ENCODE measurements at regions not wholly inside any gene's neighbourhood (a gene's known extent, or its start where the extent isn't known, plus 50 kb on each side); places are given as distances from the start of the nearest gene placed in this dataset.

DNA sequence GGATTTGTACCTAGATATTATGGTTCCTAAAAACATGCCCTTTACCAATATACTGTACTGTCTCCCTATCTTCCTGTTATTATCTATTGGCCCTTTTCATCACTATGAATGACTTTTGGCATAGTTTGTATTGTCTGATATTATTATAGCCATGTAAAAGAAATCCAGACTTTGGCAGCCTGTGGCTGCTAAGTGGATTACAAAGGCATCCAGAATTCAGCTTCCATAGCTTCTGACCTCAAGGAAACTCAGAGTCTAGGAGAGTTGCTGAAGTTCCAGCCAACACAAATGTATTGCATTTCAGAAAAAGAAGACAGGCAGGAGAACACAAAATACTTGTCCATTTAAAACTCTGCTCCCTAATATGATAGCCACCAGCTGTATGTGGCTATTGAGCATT is 319.2 kb upstream of the MPDZ start:
- Histone ChIP-seq H3K4me3 (no peak overlapping the region), H3K27me3 (no peaks in the 10 kb centered on the region), H3K9me3 (no peaks in the 10 kb centered on the region), H3K4me1 (no peaks in the 10 kb centered on the region), H3K36me3 (no peaks in the 10 kb centered on the region), H3K27ac (replicated peaks in 1 of 4) (no peak overlapping the region)
- TF ChIP-seq, protein P1, sequence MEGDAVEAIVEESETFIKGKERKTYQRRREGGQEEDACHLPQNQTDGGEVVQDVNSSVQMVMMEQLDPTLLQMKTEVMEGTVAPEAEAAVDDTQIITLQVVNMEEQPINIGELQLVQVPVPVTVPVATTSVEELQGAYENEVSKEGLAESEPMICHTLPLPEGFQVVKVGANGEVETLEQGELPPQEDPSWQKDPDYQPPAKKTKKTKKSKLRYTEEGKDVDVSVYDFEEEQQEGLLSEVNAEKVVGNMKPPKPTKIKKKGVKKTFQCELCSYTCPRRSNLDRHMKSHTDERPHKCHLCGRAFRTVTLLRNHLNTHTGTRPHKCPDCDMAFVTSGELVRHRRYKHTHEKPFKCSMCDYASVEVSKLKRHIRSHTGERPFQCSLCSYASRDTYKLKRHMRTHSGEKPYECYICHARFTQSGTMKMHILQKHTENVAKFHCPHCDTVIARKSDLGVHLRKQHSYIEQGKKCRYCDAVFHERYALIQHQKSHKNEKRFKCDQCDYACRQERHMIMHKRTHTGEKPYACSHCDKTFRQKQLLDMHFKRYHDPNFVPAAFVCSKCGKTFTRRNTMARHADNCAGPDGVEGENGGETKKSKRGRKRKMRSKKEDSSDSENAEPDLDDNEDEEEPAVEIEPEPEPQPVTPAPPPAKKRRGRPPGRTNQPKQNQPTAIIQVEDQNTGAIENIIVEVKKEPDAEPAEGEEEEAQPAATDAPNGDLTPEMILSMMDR (IDR thresholded peaks at IDR 0.05): no peak
- TF ChIP-seq POLR2A (IDR thresholded peaks at IDR 0.05; ENCODE audit: low read depth) (no peak), EP300 (IDR thresholded peaks at IDR 0.05) (no peak), POLR2AphosphoS5 (IDR thresholded peaks at IDR 0.05) (no peak)
- no peak for DNase-seq (ENCODE audit: extremely low spot score)
- intact Hi-C loops (cut with DNase I): no loop called here

DNA sequence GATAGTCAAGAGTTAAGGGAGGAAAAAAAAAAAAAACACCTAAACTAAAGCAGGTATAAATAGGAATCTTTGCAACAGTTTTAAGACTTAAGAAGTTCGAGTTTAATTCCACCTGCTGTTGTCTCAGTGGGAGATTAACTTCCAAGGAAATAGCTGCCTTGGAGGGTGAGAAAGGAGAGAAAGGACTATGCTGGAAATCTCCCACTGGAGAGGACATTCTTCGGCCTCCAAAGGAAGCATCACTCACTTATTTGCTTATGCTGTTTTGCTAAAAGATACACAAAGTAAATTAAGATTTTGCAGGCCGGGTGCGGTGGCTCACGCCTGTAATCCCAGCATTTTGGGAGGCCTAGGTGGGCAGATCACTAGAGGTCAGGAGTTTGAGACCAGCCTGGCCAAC is 317.9 kb upstream of the MPDZ start:
- WGBS: 85% methylated on average over 5 of the region's 5 CpGs
- Histone ChIP-seq H3K27ac (replicated peaks in 1 of 4) (no peak overlapping the region), H3K9me3 (no peaks in the 10 kb centered on the region), H3K36me3 (no peaks in the 10 kb centered on the region), H3K4me3 (no peak overlapping the region), H3K4me1 (no peaks in the 10 kb centered on the region), H3K27me3 (no peaks in the 10 kb centered on the region)
- DNase-seq (ENCODE audit: extremely low spot score): no peak
- TF ChIP-seq POLR2AphosphoS5 (IDR thresholded peaks at IDR 0.05) (no peak), EP300 (IDR thresholded peaks at IDR 0.05) (no peak), POLR2A (IDR thresholded peaks at IDR 0.05; ENCODE audit: low read depth) (no peak)
- TF ChIP-seq, protein P1 (IDR thresholded peaks at IDR 0.05): no peak
- intact Hi-C loops (cut with DNase I): no loop called here

DNA sequence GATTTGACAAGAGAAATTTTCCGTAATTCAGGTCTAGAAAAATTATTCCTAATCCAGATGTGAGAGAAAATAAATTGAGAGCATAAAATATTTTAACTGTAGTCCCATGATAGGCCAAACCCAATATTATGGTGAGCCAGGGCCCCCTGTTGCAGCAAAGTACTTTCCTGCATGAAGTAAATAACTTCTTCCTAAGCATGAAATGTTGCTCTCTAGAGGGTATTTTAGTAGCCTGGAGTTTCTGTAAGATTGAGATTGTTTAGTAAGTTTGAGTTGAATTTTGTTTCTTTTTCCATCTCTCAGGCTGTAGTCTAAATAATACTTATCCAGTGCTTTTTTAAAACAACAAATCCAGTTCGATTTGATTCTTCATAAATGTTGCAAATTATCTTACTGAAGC is 317.5 kb upstream of the MPDZ start:
- Histone ChIP-seq H3K4me1 (no peaks in the 10 kb centered on the region), H3K27ac (replicated peaks in 1 of 4) (no peak overlapping the region), H3K27me3 (no peaks in the 10 kb centered on the region), H3K36me3 (no peaks in the 10 kb centered on the region), H3K4me3 (no peak overlapping the region), H3K9me3 (no peaks in the 10 kb centered on the region)
- TF ChIP-seq EP300 (IDR thresholded peaks at IDR 0.05) (no peak), POLR2AphosphoS5 (IDR thresholded peaks at IDR 0.05) (no peak), POLR2A (IDR thresholded peaks at IDR 0.05; ENCODE audit: low read depth) (no peak)
- TF ChIP-seq, protein P1 (IDR thresholded peaks at IDR 0.05): no peak
- no peak for DNase-seq (ENCODE audit: extremely low spot score)
- intact Hi-C loops (cut with DNase I): no loop called here
- WGBS: 77% methylated on average over 2 of the region's 2 CpGs

DNA sequence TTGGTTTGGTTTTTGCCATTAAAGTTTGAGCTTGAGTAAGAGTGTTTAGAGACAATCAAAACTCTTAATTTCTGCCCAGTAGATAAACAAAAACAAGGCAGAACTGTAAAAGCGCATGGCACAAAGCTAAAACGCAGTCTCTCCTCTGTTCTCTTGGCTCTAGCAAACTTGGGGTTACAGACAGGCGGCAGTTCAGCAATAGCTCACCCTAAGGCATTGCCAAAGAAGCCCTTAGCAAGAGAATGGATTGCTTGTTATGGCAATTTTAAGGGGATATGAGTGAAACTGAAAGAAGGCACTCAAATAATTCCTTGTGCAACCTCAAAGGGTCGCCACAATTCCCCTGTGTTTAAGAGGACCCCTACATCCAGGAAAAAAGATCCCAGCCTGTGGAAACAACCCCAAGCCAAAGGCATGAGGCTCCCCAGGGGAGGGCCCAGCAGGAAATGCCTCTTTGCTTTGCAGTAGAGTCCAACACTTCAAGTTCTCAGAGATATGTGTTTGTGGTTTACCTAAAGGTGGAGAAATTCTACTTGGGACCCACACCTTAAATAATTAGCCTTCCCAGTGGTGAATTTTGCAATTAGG is 317.0 kb upstream of the MPDZ start:
- TF ChIP-seq POLR2A (IDR thresholded peaks at IDR 0.05; ENCODE audit: low read depth) (no peak), EP300 (IDR thresholded peaks at IDR 0.05) (no peak), POLR2AphosphoS5 (IDR thresholded peaks at IDR 0.05) (no peak)
- TF ChIP-seq, protein P1 (IDR thresholded peaks at IDR 0.05): no peak
- Histone ChIP-seq H3K27ac (replicated peaks in 1 of 4) (no peak overlapping the region), H3K36me3 (no peaks in the 10 kb centered on the region), H3K9me3 (no peaks in the 10 kb centered on the region), H3K4me1 (no peaks in the 10 kb centered on the region), H3K27me3 (no peaks in the 10 kb centered on the region), H3K4me3 (no peak overlapping the region)
- intact Hi-C loops (cut with DNase I): no loop called here
- 92% methylated on average over 4 of the region's 4 CpGs for WGBS
- no peak for DNase-seq (ENCODE audit: extremely low spot score)

DNA sequence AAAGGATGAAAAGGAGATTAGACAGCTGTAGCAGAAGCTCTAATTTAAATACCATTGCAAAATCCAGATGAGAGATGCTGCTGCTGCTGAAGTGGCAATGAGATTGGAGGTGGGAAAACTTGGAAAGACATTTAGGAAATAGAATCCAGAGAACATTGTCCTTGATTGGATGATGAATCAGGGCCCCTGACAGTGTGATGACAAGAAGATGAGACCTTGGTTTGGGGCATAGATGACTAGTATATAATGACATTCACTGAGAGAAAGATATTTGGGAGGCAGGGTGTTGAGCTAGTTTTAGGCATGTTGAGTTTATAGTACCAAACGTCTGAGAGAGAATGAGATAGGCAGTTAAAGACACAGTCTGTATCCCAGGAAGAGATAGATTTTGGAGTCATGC is 311.5 kb upstream of the MPDZ start:
- no peak overlapping the region for H3K4me3 ChIP-seq
- no peak overlapping the region for H3K27ac ChIP-seq (replicated peaks in 1 of 4)
- no peak for DNase-seq (ENCODE audit: extremely low spot score)
- TF ChIP-seq POLR2A (IDR thresholded peaks at IDR 0.05; ENCODE audit: low read depth) (no peak), EP300 (IDR thresholded peaks at IDR 0.05) (no peak), POLR2AphosphoS5 (IDR thresholded peaks at IDR 0.05) (no peak)
- TF ChIP-seq, protein P1 (IDR thresholded peaks at IDR 0.05): no peak
- no peaks in the 10 kb centered on the region for H3K27me3 ChIP-seq
- H3K9me3 ChIP-seq: no peaks in the 10 kb centered on the region
- intact Hi-C loops (cut with DNase I): no loop called here
- WGBS: 53% methylated on average over 1 of the region's 1 CpG
- H3K4me1 ChIP-seq: peaks cover 20 to 32% (median 24%) of the 10 kb centered on the region in 4 donors
- no peaks in the 10 kb centered on the region for H3K36me3 ChIP-seq

All from esophagus muscularis mucosa (tissue), 4 donors.